A549 (cell line): ENCODE measurements at regions not wholly inside any gene's neighbourhood (a gene's known extent, or its start where the extent isn't known, plus 50 kb on each side); places are given as distances from the start of the nearest gene placed in this dataset.

Experiments used
- ATAC-seq, 2 experiments: fragments of 200-7000 bp in 1 of 2; fragments of >200 bp in 1 of 2; cut with Nextera tagmentation in 1 of 2; cut with Tn5 transposase in 1 of 2; 3 replicates each; pipeline versions ENCODE4 v1.8.0 to v1.9.1; 2018 to 2020; ENCODE audit warnings: mild to moderate bottlenecking in 1 of 2, moderate library complexity in 1 of 2
- CTCF ChIA-PET: fragments of 300-600 bp; sonication (Branson Sonifier 250); formaldehyde crosslinking; extraction: SDS; loops from one replicate; lab custom pipeline; 2021; ENCODE audit warnings: antibody characterized with exemption, inconsistent platforms; lab: Yijun Ruan, JAX
- POLR2A ChIA-PET: fragments of 350-600 bp; formaldehyde crosslinking; extraction: SDS; loops from one replicate; lab custom pipeline; 2021; ENCODE audit warnings: antibody characterized with exemption, inconsistent platforms; lab: Yijun Ruan, JAX
- DNase-seq, 2 experiments: peaks; one replicate each; pipeline versions ENCODE4 v3.0.0 to v3.0.0-alpha.2; 2011 to 2016; ENCODE audit warnings: low read depth in 1 of 2, low spot score in 1 of 2
- FAIRE-seq: peaks from 2 replicates; lab custom pipeline; 2011; peaks lifted over from hg19 to GRCh38; lab: Jason Lieb, UNC
- H3K27ac ChIP-seq, 2 experiments: fragments of >200 bp; sonication (Bioruptor Twin); formaldehyde crosslinking; 3 replicates each; pipeline ENCODE4 v1.5.1; 2016 to 2017
- H3K4me1 ChIP-seq: fragments of >200 bp; sonication (Bioruptor Twin); formaldehyde crosslinking; 3 replicates; pipeline ENCODE4 v1.6.1; 2016
- H3K4me2 ChIP-seq: fragments of >200 bp; sonication (Bioruptor Twin); formaldehyde crosslinking; 3 replicates; pipeline ENCODE4 v1.6.1; 2016
- H3K4me3 ChIP-seq: fragments of >200 bp; sonication (Bioruptor Twin); formaldehyde crosslinking; 3 replicates; pipeline ENCODE4 v1.5.1; 2016
- H3K9me3 ChIP-seq: fragments of >200 bp; sonication (Bioruptor Twin); formaldehyde crosslinking; 3 replicates; pipeline ENCODE4 v1.6.1; 2016
- BCL3 ChIP-seq: fragments of >200 bp; sonication (Bioruptor Twin); formaldehyde crosslinking; IDR thresholded peaks from 3 replicates; pipeline ENCODE4 v1.6.1; 2016
- CBX2 ChIP-seq: fragments of 200-600 bp; sonication (generic); IDR thresholded peaks from 2 replicates; pipeline ENCODE4 v1.6.1; 2016; ENCODE audit warnings: low read depth, mild to moderate bottlenecking, borderline replicate concordance
- CBX8 ChIP-seq: fragments of 200-600 bp; sonication (generic); IDR thresholded peaks from 2 replicates; pipeline ENCODE4 v1.6.1; 2016
- CHD4 ChIP-seq: fragments of 200-600 bp; sonication (generic); IDR thresholded peaks from 2 replicates; pipeline ENCODE4 v1.6.1; 2016; ENCODE audit warnings: antibody characterized with exemption, mild to moderate bottlenecking, borderline replicate concordance
- ELK1 ChIP-seq: fragments of 150-350 bp; IDR thresholded peaks from 2 replicates; pipeline ENCODE4 v1.6.1; 2014; ENCODE audit warnings: low read depth, mild to moderate bottlenecking, low read length
- EP300 ChIP-seq, 2 experiments: fragments of >200 bp; sonication (Bioruptor Twin); formaldehyde crosslinking; IDR thresholded peaks; 2 replicates in 1 of 2; 3 replicates in 1 of 2; pipeline ENCODE4 v1.6.1; 2016 to 2017
- FOSB ChIP-seq: fragments of 250-450 bp; sonication (Bioruptor Pico); IDR thresholded peaks from 2 replicates; pipeline ENCODE4 v1.5.0; 2020; ENCODE audit warnings: mild to moderate bottlenecking, moderate library complexity
- HDAC2 ChIP-seq: fragments of 200-600 bp; sonication (generic); IDR thresholded peaks from 2 replicates; pipeline ENCODE4 v1.6.1; 2016
- HOXA7 ChIP-seq: fragments of 250-450 bp; sonication (Bioruptor Pico); IDR thresholded peaks from 2 replicates; pipeline ENCODE4 v1.5.0; 2020; ENCODE audit warnings: mild to moderate bottlenecking, moderate library complexity
- HOXB5 ChIP-seq: fragments of 250-450 bp; sonication (Bioruptor Pico); IDR thresholded peaks from 2 replicates; pipeline ENCODE4 v1.5.0; 2020; ENCODE audit warnings: mild to moderate bottlenecking, moderate library complexity
- MAFK ChIP-seq: fragments of 450-650 bp; IDR thresholded peaks from 2 replicates; pipeline ENCODE4 v1.6.1; 2014; ENCODE audit not compliant: partially characterized antibody
- MAX ChIP-seq: IDR thresholded peaks from 2 replicates; pipeline ENCODE4 v1.6.1; 2012
- MAZ ChIP-seq: fragments of 150-350 bp; IDR thresholded peaks from 2 replicates; pipeline ENCODE4 v1.6.1; 2014; ENCODE audit warnings: antibody characterized with exemption, low read depth, low read length, borderline replicate concordance
- NFE2L2 ChIP-seq: fragments of 150-350 bp; conservative IDR thresholded peaks from 2 replicates; pipeline ENCODE4 v1.6.1; 2014; ENCODE audit warnings: low read length
- NR3C1 ChIP-seq: fragments of >200 bp; sonication (Bioruptor Twin); formaldehyde crosslinking; IDR thresholded peaks from 3 replicates; pipeline ENCODE4 v1.6.1; 2017
- PBX3 ChIP-seq: IDR thresholded peaks from 2 replicates; pipeline ENCODE4 v1.6.1; 2012
- POLR2AphosphoS2 ChIP-seq: conservative IDR thresholded peaks from 2 replicates; pipeline ENCODE4 v1.6.1; 2012; ENCODE audit warnings: low read length, improper control_type of control experiment, inconsistent platforms
- RAD21 ChIP-seq, 2 experiments: fragments of >200 bp in 1 of 2; sonication (Bioruptor Twin) in 1 of 2; formaldehyde crosslinking in 1 of 2; IDR thresholded peaks in 1 of 2; conservative IDR thresholded peaks in 1 of 2; 2 replicates in 1 of 2; 3 replicates in 1 of 2; pipeline ENCODE4 v1.6.1; 2012 to 2018; ENCODE audit warnings: inconsistent platforms in 1 of 2
- RCOR1 ChIP-seq: fragments of 150-350 bp; IDR thresholded peaks from 2 replicates; pipeline ENCODE4 v1.6.1; 2014; ENCODE audit warnings: antibody characterized with exemption, low read length, low read depth
- REST ChIP-seq: fragments of 200-600 bp; sonication (generic); IDR thresholded peaks from 2 replicates; pipeline ENCODE4 v1.6.1; 2016; ENCODE audit warnings: antibody characterized with exemption, mild to moderate bottlenecking, moderate library complexity
- RFX5 ChIP-seq: fragments of 450-650 bp; IDR thresholded peaks from 2 replicates; pipeline ENCODE4 v1.7.1; 2014; ENCODE audit warnings: antibody characterized with exemption, mild to moderate bottlenecking, moderate library complexity
- SREBF2 ChIP-seq: fragments of 450-650 bp; IDR thresholded peaks from 2 replicates; pipeline ENCODE4 v1.6.1; 2014; ENCODE audit warnings: mild to moderate bottlenecking, moderate library complexity
- TFCP2L1 ChIP-seq: fragments of 250-450 bp; sonication (Bioruptor Pico); IDR thresholded peaks from 2 replicates; pipeline ENCODE4 v1.5.0; 2021; ENCODE audit warnings: mild to moderate bottlenecking
- WGBS: methylation state at CpG from one replicate; pipeline ENCODE4 v1.1.6; 2017; ENCODE audit errors: missing lambda C conversion rate; 5-methylcytosine and 5-hydroxymethylcytosine counted together

GRCh38 chr3:146967783-146968182, 362.6 kb upstream of the PLSCR5 start:
- ChIA-PET POLR2A (no interaction called here), CTCF (no interaction called here)
- no peak for DNase-seq
- Histone ChIP-seq H3K4me2 (no peak overlapping the region), H3K9me3 (no peaks in the 10 kb centered on the region), H3K4me1 (no peaks in the 10 kb centered on the region), H3K27ac (no peak overlapping the region), H3K4me3 (no peak overlapping the region)
- ATAC-seq, result no peak
- FAIRE-seq, result no peak
- TF ChIP-seq HOXA7 (CRISPR knock-in tag) (no peak), MAZ (no peak), FOSB (no peak), RCOR1 (no peak), BCL3 (no peak), NR3C1 (no peak), CHD4 (no peak), RAD21 (conservative IDR thresholded peaks at IDR 0.05 in 1 of 2, IDR thresholded peaks at IDR 0.05 in 1 of 2) (no peak), HDAC2 (no peak), EP300 (IDR thresholded peaks at IDR 0.05) (no peak), CBX2 (no peak), TFCP2L1 (CRISPR knock-in tag) (no peak), MAX (no peak), PBX3 (no peak), ELK1 (no peak), HOXB5 (no peak), SREBF2 (no peak), REST (no peak)

GRCh38 chr3:146966124-146966523, 361.0 kb upstream of the PLSCR5 start:
- ChIA-PET CTCF (no interaction called here), POLR2A (no interaction called here)
- DNase-seq (no peak), ATAC-seq (no peak), FAIRE-seq (no peak)
- no peak overlapping the region for H3K4me2 ChIP-seq
- TF ChIP-seq MAZ (no peak), TFCP2L1 (CRISPR knock-in tag) (no peak), POLR2AphosphoS2 (no peak), MAFK (no peak), CBX8 (no peak), PBX3 (no peak), CHD4 (no peak), HDAC2 (no peak), NFE2L2 (no peak), RFX5 (no peak)
- no peaks in the 10 kb centered on the region for H3K4me1 ChIP-seq
- WGBS, result 26% methylated on average over 3 of the region's 3 CpGs
- H3K9me3 ChIP-seq, result no peaks in the 10 kb centered on the region
- H3K27ac ChIP-seq, result no peak overlapping the region
- no peak overlapping the region for H3K4me3 ChIP-seq
